HL-60 (cell line): ENCODE measurements at regions not wholly inside any gene's neighbourhood (a gene's known extent, or its start where the extent isn't known, plus 50 kb on each side); places are given as distances from the start of the nearest gene placed in this dataset.
"Not testable (repeated sequence)": the region's sequence is repeated elsewhere in the genome, so short reads cannot be mapped to it uniquely, and the experiment has no call there.

Experiments
- DNase-seq, 2 experiments: peaks; one replicate each; pipeline ENCODE4 v3.0.0-alpha.2; 2010 to 2020; ENCODE audit warnings: low read depth in 1 of 2, low spot score in 1 of 2
- H3K27ac ChIP-seq: fragments of 250-450 bp; sonication (Bioruptor Pico); replicated peaks from 2 replicates; pipeline ENCODE4 v1.5.1; 2020; ENCODE audit warnings: mild to moderate bottlenecking, moderate library complexity
- H3K27me3 ChIP-seq: fragments of 250-450 bp; sonication (Bioruptor Pico); 2 replicates; pipeline ENCODE4 v1.5.1; 2021; ENCODE audit warnings: mild to moderate bottlenecking, moderate library complexity; ENCODE audit not compliant: insufficient read depth, poor library complexity, severe bottlenecking
- H3K4me3 ChIP-seq: replicated peaks from 2 replicates; pipeline ENCODE4 v1.5.1; 2011; ENCODE audit warnings: mild to moderate bottlenecking, control low read depth, low read length; ENCODE audit not compliant: insufficient read depth
- GABPA ChIP-seq: IDR thresholded peaks from 2 replicates; pipeline ENCODE4 v1.6.1; 2012; ENCODE audit warnings: low read depth
- POLR2AphosphoS5 ChIP-seq: IDR thresholded peaks from 2 replicates; pipeline ENCODE4 v1.6.1; 2012; ENCODE audit warnings: low read depth
- REST ChIP-seq: IDR thresholded peaks from 2 replicates; pipeline ENCODE4 v1.6.1; 2012; ENCODE audit warnings: low read depth; ENCODE audit not compliant: insufficient replicate concordance
- SPI1 ChIP-seq: IDR thresholded peaks from 2 replicates; pipeline ENCODE4 v1.6.1; 2012; ENCODE audit warnings: low read depth, mild to moderate bottlenecking, borderline replicate concordance
- TF ChIP-seq, protein P1 (sequence below): IDR thresholded peaks from one replicate; pipeline ENCODE4 v1.5.1; 2011; ENCODE audit warnings: low read length, control low read depth, inconsistent platforms; ENCODE audit not compliant: insufficient read depth

DNA sequence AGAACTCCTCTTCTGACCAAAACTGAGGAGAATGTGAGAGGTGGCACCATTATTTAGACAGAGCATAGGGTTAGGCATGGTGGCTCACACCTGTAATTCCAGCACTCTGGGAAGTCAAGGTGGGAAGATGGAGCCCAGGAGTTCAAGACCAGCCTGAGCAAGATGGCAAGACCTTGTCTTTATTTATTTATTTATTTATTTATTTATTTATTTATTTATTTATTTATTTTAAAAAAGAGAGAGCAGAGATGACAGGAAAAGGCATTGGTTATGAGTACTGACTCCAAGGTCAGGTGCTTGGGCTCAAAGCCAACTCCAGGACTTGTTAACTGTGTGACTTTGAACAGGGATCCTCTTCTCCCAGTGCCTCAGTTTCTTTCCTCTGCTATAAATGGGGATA, 217.7 kb downstream of the MEX3B start:
- DNase-seq: no peak
- Histone ChIP-seq H3K27me3 (no peaks in the 10 kb centered on the region), H3K27ac (no peak overlapping the region), H3K4me3 (no peak overlapping the region)
- TF ChIP-seq GABPA: no peak
- TF ChIP-seq, protein P1, sequence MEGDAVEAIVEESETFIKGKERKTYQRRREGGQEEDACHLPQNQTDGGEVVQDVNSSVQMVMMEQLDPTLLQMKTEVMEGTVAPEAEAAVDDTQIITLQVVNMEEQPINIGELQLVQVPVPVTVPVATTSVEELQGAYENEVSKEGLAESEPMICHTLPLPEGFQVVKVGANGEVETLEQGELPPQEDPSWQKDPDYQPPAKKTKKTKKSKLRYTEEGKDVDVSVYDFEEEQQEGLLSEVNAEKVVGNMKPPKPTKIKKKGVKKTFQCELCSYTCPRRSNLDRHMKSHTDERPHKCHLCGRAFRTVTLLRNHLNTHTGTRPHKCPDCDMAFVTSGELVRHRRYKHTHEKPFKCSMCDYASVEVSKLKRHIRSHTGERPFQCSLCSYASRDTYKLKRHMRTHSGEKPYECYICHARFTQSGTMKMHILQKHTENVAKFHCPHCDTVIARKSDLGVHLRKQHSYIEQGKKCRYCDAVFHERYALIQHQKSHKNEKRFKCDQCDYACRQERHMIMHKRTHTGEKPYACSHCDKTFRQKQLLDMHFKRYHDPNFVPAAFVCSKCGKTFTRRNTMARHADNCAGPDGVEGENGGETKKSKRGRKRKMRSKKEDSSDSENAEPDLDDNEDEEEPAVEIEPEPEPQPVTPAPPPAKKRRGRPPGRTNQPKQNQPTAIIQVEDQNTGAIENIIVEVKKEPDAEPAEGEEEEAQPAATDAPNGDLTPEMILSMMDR: no peak
- no peak for TF ChIP-seq POLR2AphosphoS5
- TF ChIP-seq REST: no peak
- no peak for TF ChIP-seq SPI1

GRCh38 chr15:81825136-81825535, 220.7 kb downstream of the MEX3B start:
- Histone ChIP-seq H3K27me3 (no peaks in the 10 kb centered on the region), H3K27ac (no peak overlapping the region), H3K4me3 (no peak overlapping the region)
- DNase-seq: no peak
- TF ChIP-seq REST (no peak), POLR2AphosphoS5 (no peak), SPI1 (no peak), GABPA (no peak)
- TF ChIP-seq, protein P1: no peak

- H3K27me3 ChIP-seq, H3K27ac ChIP-seq: not testable (repeated sequence)
Observed at GRCh38 chr15:81822587-81822986, 223.2 kb downstream of the MEX3B start.

DNA sequence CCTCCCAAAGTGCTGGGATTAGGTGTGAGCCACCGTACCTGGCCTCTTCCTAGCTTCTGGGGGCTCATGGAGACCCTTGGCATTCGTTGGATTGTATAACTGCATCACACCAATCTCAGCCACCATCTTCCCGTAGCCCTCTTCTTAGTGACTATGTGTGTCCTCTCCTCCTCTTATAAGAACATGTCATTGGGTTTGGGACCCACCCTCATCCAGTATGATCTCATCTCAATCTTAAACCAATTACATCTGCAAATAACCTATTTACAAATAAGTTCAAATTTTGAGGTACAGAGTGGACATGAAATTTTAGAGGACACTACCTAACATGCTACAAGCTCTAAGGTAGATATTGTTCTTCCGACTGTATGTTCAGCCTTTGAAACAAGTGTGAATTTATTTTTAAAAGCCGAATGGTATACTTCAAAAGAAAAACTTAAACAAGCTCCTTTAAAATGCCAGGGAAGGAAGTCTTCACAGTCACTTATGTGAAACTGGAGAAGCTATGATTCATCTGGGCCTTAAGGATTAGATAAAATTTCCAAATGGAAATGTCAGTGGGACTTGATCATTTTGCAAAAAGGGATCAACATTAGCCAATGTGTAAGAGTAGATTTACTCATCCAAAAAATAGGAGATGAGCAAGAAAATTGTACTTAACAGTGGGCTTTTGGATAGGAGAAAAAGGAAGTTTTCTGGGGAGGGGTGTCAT, 225.7 kb downstream of the MEX3B start:
- Histone ChIP-seq H3K4me3 (no peak overlapping the region), H3K27me3 (no peaks in the 10 kb centered on the region), H3K27ac (no peak overlapping the region)
- DNase-seq: no peak
- TF ChIP-seq POLR2AphosphoS5: no peak
- TF ChIP-seq, protein P1: no peak
- no peak for TF ChIP-seq GABPA
- TF ChIP-seq SPI1: no peak
- no peak for TF ChIP-seq REST

More at GRCh38 chr15:81822587-81822986, 223.2 kb downstream of the MEX3B start:
- not testable (repeated sequence) for H3K4me3 ChIP-seq, DNase-seq
